Psoas muscle (tissue), 7 donors: ENCODE measurements at regions not wholly inside any gene's neighbourhood (a gene's known extent, or its start where the extent isn't known, plus 50 kb on each side); places are given as distances from the start of the nearest gene placed in this dataset.

Source experiments
- ATAC-seq, 4 donors: fragments of 200-7000 bp; cut with Tn5 transposase; one replicate each; pipeline ENCODE4 v1.9.1; 2020; ENCODE audit warnings: moderate library complexity in 3 of 4, mild to moderate bottlenecking in 2 of 4
- DNase-seq, 2 donors: peaks; one replicate each; pipeline ENCODE4 v3.0.0-alpha.2; 2020
- H3K27ac ChIP-seq: fragments of 200-600 bp; one replicate; pipeline ENCODE4 v1.8.0; 2022
- H3K27me3 ChIP-seq, 3 donors: fragments of 200-600 bp in 1 of 3; one replicate each; pipeline versions ENCODE4 v1.6.1 to v1.8.0; 2013 to 2022; ENCODE audit warnings: low read length in 2 of 3, mild to moderate bottlenecking in 2 of 3, moderate library complexity in 1 of 3; ENCODE audit not compliant: insufficient read depth in 3 of 3
- H3K36me3 ChIP-seq, 2 donors: fragments of 200-600 bp in 1 of 2; one replicate each; pipeline versions ENCODE4 v1.6.1 to v1.8.0; 2013 to 2022; ENCODE audit warnings: low read depth in 1 of 2, mild to moderate bottlenecking in 1 of 2, moderate library complexity in 1 of 2; ENCODE audit not compliant: insufficient read depth in 1 of 2
- H3K4me1 ChIP-seq: fragments of 200-600 bp; one replicate; pipeline ENCODE4 v1.8.0; 2022
- H3K4me3 ChIP-seq: fragments of 200-600 bp; one replicate; pipeline ENCODE4 v1.8.0; 2022; ENCODE audit warnings: mild to moderate bottlenecking
- H3K9me3 ChIP-seq: fragments of 200-600 bp; one replicate; pipeline ENCODE4 v1.8.0; 2022
- WGBS, 3 donors: extraction: QIAGEN DNeasy Blood & Tissue Kit; methylation state at CpG; one replicate each; pipeline versions ENCODE4 v1.1.6 to v1.1.7; 2013; 5-methylcytosine and 5-hydroxymethylcytosine counted together
- intact Hi-C, 2 donors: fragments of 100-400 bp; cut with DNase I; formaldehyde crosslinking; loops; one replicate each; pipeline versions ENCODE4 v1.11.0 to v1.14.2; 2022
- TF ChIP-seq, protein P1 (sequence below): fragments of 200-600 bp; IDR thresholded peaks from one replicate; pipeline ENCODE4 v1.8.0; 2022; ENCODE audit warnings: antibody characterized with exemption
- donor health status: healthy with polysubstance abuse.
- donor health status: DM: no; HTN: no; CAD: no; lungs with moderate emphysema.
- donor health status: Bipolar disorder and iron deficiency.
- donor health status: healthy.
- donor health status: DM: yes; HTN: yes; CAD: no.
- donor health status: DM: no; HTN: no; CAD: no.
- donor health status: DM: yes; HTN: yes; CAD: no.

DNA sequence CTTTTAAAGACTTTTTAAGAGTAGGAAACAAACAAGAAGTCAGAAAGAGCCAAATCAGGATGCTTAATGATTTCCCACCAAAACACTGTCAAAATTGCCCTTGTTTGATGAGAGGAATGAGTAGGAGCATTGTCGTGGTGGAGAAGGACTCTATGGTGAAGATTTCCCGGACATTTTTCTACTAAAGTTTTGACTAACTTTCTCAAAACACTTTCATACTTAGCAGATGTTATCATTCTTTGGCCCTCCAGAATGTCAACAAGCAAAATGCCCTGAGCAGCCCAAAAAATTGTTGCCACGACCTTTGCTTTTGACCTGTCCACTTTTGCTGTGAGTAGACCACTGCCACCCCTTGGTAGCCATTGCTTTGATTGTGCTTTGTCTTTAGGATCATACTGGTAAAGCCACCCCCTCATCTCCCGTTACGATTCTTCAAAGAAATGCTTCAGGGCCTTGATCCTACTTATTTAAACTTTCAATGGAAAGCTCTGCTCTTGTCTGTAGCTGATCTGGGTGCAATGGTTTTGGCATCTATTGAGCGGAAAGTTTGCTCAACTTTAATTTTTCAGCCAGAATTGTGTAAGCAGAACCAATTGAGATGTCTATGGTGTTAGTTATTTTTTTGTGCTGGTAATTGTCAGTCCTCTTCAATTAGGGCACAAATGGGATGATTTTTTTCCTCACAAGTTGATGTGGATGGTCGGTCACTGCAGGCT lies 67.2 kb downstream of the ADM start:
- TF ChIP-seq, protein P1, sequence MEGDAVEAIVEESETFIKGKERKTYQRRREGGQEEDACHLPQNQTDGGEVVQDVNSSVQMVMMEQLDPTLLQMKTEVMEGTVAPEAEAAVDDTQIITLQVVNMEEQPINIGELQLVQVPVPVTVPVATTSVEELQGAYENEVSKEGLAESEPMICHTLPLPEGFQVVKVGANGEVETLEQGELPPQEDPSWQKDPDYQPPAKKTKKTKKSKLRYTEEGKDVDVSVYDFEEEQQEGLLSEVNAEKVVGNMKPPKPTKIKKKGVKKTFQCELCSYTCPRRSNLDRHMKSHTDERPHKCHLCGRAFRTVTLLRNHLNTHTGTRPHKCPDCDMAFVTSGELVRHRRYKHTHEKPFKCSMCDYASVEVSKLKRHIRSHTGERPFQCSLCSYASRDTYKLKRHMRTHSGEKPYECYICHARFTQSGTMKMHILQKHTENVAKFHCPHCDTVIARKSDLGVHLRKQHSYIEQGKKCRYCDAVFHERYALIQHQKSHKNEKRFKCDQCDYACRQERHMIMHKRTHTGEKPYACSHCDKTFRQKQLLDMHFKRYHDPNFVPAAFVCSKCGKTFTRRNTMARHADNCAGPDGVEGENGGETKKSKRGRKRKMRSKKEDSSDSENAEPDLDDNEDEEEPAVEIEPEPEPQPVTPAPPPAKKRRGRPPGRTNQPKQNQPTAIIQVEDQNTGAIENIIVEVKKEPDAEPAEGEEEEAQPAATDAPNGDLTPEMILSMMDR = no peak
- Histone ChIP-seq H3K9me3 (no peaks in the 10 kb centered on the region), H3K36me3 (no peaks in the 10 kb centered on the region), H3K4me3 (no peak overlapping the region), H3K27me3 (no peaks in the 10 kb centered on the region), H3K27ac (no peak overlapping the region), H3K4me1 (peaks cover 45% of the 10 kb centered on the region)
- DNase-seq = no peak
- 73 to 77% (median 74%) methylated on average over 7 of the region's 7 CpGs for WGBS, 3 donors
- no peak for ATAC-seq
- intact Hi-C loops = no loop called here

DNA sequence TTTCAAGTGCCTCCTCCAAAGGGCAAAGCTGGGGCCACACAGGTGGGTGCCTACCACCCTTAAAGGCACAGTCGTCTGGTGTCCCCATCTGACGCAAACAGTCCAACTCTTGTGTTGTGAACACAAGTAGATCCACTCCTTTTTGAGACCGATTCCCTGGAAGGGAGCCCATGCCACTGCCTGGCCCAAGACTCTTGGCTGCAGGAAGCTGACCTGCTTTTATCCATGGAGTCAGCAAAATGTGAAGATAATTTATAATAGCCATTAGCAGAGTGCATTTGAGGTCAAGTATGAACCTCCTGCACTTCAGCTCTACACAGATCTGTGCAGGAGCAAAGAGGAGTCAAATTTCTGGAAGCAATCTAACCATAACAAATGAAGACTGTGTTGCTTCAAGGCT lies 68.5 kb downstream of the ADM start:
- Histone ChIP-seq H3K4me1 (peaks cover 45% of the 10 kb centered on the region), H3K27ac (no peak overlapping the region), H3K27me3 (no peaks in the 10 kb centered on the region), H3K4me3 (no peak overlapping the region), H3K9me3 (no peaks in the 10 kb centered on the region), H3K36me3 (no peaks in the 10 kb centered on the region)
- TF ChIP-seq, protein P1 = no peak
- intact Hi-C loops = no loop called here
- ATAC-seq = peak in 3 of 4 donors; percentile 67 to 76 (median 75)
- DNase-seq = peak in 1 of 2 donors; percentile 60
- 16 to 26% (median 21%) methylated on average over 3 of the region's 3 CpGs for WGBS, 3 donors

DNA sequence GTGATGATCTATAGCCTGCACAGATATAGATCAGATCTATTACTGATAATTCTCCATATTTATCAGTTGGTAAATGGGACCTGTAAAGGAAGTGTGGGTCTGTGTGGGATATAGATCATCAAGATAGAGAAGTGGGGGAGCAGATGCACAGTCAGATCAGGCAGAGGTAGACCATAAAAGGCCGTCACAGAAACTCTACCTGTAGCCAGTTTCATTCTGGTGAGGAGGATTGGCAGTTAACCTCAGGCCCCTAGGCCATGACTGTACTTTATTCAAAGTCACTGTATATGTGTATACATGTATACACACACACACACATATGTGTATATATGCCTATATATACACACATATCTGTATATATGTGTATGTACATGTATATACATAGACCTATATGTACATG lies 69.1 kb downstream of the ADM start:
- intact Hi-C loops = no loop called here
- TF ChIP-seq, protein P1 = no peak
- Histone ChIP-seq H3K4me1 (peaks cover 45% of the 10 kb centered on the region), H3K36me3 (no peaks in the 10 kb centered on the region), H3K27me3 (no peaks in the 10 kb centered on the region), H3K4me3 (no peak overlapping the region), H3K27ac (no peak overlapping the region), H3K9me3 (no peaks in the 10 kb centered on the region)
- 68 to 81% (median 72%) methylated on average over 1 of the region's 1 CpG for WGBS, 3 donors
- ATAC-seq = no peak
- no peak for DNase-seq

DNA sequence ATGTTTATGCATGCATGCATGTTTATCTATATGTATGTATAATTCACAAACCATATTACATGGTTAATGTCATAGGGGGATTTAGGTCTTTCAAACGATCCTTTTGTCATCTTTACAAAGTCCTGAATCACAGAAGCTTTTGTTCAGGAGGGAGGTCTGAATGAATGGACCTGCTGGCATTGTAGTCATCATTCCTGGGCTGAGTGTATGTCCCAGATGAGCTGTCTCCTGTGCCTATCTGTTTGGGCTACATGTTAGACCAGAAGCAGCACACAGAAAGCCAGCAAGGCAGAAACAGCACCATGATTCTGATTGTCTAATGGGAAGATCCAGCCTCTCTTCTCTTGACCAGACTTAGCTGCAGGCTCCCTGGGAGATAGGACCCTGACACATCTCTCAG lies 69.5 kb downstream of the ADM start:
- WGBS, 3 donors = 52 to 69% (median 58%) methylated on average over 1 of the region's 1 CpG
- Histone ChIP-seq H3K27me3 (no peaks in the 10 kb centered on the region), H3K36me3 (no peaks in the 10 kb centered on the region), H3K4me1 (peaks cover 45% of the 10 kb centered on the region), H3K4me3 (no peak overlapping the region), H3K27ac (no peak overlapping the region), H3K9me3 (no peaks in the 10 kb centered on the region)
- intact Hi-C loops = no loop called here
- no peak for DNase-seq
- ATAC-seq = no peak
- TF ChIP-seq, protein P1 = no peak
